H1 (cell line): ENCODE measurements at regions not wholly inside any gene's neighbourhood (a gene's known extent, or its start where the extent isn't known, plus 50 kb on each side); places are given as distances from the start of the nearest gene placed in this dataset.

Source experiments
- CTCF ChIA-PET: fragments of 300-600 bp; sonication (Branson Sonifier 250); formaldehyde crosslinking; loops from one replicate; lab custom pipeline; 2021; ENCODE audit not compliant: partially characterized antibody; lab: Charles Lee
- POLR2A ChIA-PET: fragments of 300-600 bp; sonication (Branson Sonifier 250); formaldehyde crosslinking; loops from one replicate; lab custom pipeline; 2021; ENCODE audit warnings: inconsistent platforms; ENCODE audit not compliant: partially characterized antibody; lab: Charles Lee
- DNase-seq, 2 experiments: peaks; one replicate each; pipeline versions ENCODE4 v3.0.0 to v3.0.0-alpha.2; 2010 to 2022; ENCODE audit warnings: low spot score in 2 of 2, low read depth in 1 of 2, mixed read lengths in 1 of 2
- FAIRE-seq: peaks from 2 replicates; lab custom pipeline; 2011; peaks lifted over from hg19 to GRCh38; lab: Jason Lieb, UNC
- H2AFZ ChIP-seq: 2 replicates; pipeline ENCODE4 v1.8.1; 2012; ENCODE audit warnings: low read length, inconsistent platforms
- H2AK5ac ChIP-seq: 2 replicates; pipeline ENCODE4 v1.6.1; 2013; ENCODE audit warnings: low read depth, low read length
- H2BK120ac ChIP-seq: replicated peaks from 2 replicates; pipeline ENCODE3; 2013; ENCODE audit warnings: low read depth, low read length, inconsistent platforms
- H2BK12ac ChIP-seq: 2 replicates; pipeline ENCODE4 v1.6.1; 2013; ENCODE audit warnings: low read depth, low read length
- H2BK15ac ChIP-seq: 2 replicates; pipeline ENCODE4 v1.6.1; 2013; ENCODE audit warnings: low read length
- H2BK20ac ChIP-seq: 2 replicates; pipeline ENCODE4 v1.6.1; 2013; ENCODE audit warnings: low read length
- H2BK5ac ChIP-seq: 2 replicates; pipeline ENCODE4 v1.6.1; 2013; ENCODE audit warnings: low read depth, low read length
- H3K14ac ChIP-seq: 2 replicates; pipeline ENCODE4 v1.6.1; 2013; ENCODE audit warnings: inconsistent platforms; ENCODE audit not compliant: insufficient read length
- H3K18ac ChIP-seq: 2 replicates; pipeline ENCODE4 v1.6.1; 2013; ENCODE audit warnings: low read length; ENCODE audit errors: extremely low read depth
- H3K23ac ChIP-seq: 2 replicates; pipeline ENCODE4 v1.6.1; 2013; ENCODE audit warnings: inconsistent platforms; ENCODE audit not compliant: insufficient read length
- H3K23me2 ChIP-seq: 2 replicates; pipeline ENCODE4 v1.6.1; 2013; ENCODE audit warnings: low read depth, low read length
- H3K27ac ChIP-seq: 2 replicates; pipeline ENCODE4 v1.6.1; 2011; ENCODE audit warnings: low read depth, low read length, inconsistent platforms
- H3K27me3 ChIP-seq, 4 experiments: replicated peaks in 1 of 4; 1 replicate in 1 of 4; 2 replicates in 3 of 4; pipeline versions ENCODE4 v1.6.1 to v1.8.1; 2011 to 2013; ENCODE audit warnings: low read length in 3 of 4, mild to moderate bottlenecking in 3 of 4, inconsistent platforms in 2 of 4, mixed read lengths in 2 of 4, moderate library complexity in 1 of 4; ENCODE audit not compliant: control insufficient read depth in 3 of 4, insufficient read depth in 3 of 4; ENCODE audit errors: extremely low read depth in 1 of 4
- H3K36me3 ChIP-seq, 4 experiments: 2 replicates each; pipeline versions ENCODE4 v1.6.1 to v1.8.1; 2011 to 2013; ENCODE audit warnings: mild to moderate bottlenecking in 4 of 4, low read length in 3 of 4, moderate library complexity in 2 of 4, control low read depth in 1 of 4, inconsistent platforms in 1 of 4; ENCODE audit not compliant: insufficient read depth in 4 of 4, control insufficient read depth in 2 of 4
- H3K4ac ChIP-seq: replicated peaks from 2 replicates; pipeline ENCODE3; 2013; ENCODE audit warnings: low read length, low read depth, mixed read lengths, inconsistent platforms; ENCODE audit not compliant: insufficient read length
- H3K4me1 ChIP-seq, 4 experiments: replicated peaks in 1 of 4; 1 replicate in 1 of 4; 2 replicates in 3 of 4; pipeline versions ENCODE4 v1.6.1 to v1.8.1; 2011 to 2013; ENCODE audit warnings: low read length in 3 of 4, inconsistent platforms in 2 of 4, mixed read lengths in 1 of 4; ENCODE audit not compliant: insufficient read depth in 4 of 4, control insufficient read depth in 3 of 4
- H3K4me2 ChIP-seq, 2 experiments: 2 replicates each; pipeline versions ENCODE4 v1.6.1 to v1.8.1; 2011 to 2013; ENCODE audit warnings: low read depth in 2 of 2, low read length in 2 of 2, control low read depth in 1 of 2, inconsistent platforms in 1 of 2, mild to moderate bottlenecking in 1 of 2; ENCODE audit not compliant: insufficient read depth in 1 of 2
- H3K4me3 ChIP-seq, 4 experiments: fragments of 200-600, 300-600 bp in 1 of 4; sonication (generic), shearing (Covaris generic), sonication (Bioruptor Twin) in 1 of 4; 2 replicates each; pipeline versions ENCODE4 v1.5.1 to v1.8.1; 2011 to 2016; ENCODE audit warnings: low read length in 4 of 4, low read depth in 3 of 4, control low read depth in 2 of 4, inconsistent platforms in 2 of 4, mild to moderate bottlenecking in 2 of 4, mixed read lengths in 1 of 4, moderate library complexity in 1 of 4; ENCODE audit not compliant: insufficient read depth in 2 of 4; ENCODE audit errors: extremely low read depth in 1 of 4
- H3K56ac ChIP-seq: replicated peaks from 2 replicates; pipeline ENCODE3; 2013; ENCODE audit warnings: low read depth, mild to moderate bottlenecking, mixed read lengths, low read length, inconsistent platforms; ENCODE audit not compliant: insufficient read length
- H3K79me1 ChIP-seq: 2 replicates; pipeline ENCODE4 v1.6.1; 2013; ENCODE audit warnings: low read depth, low read length, control low read depth
- H3K79me2 ChIP-seq, 2 experiments: 2 replicates each; pipeline versions ENCODE4 v1.6.1 to v1.8.1; 2012 to 2013; ENCODE audit warnings: low read length in 2 of 2, mild to moderate bottlenecking in 2 of 2, inconsistent platforms in 1 of 2; ENCODE audit not compliant: insufficient read depth in 2 of 2, control insufficient read depth in 1 of 2
- H3K9ac ChIP-seq, 4 experiments: replicated peaks in 1 of 4; 1 replicate in 1 of 4; 2 replicates in 3 of 4; pipeline versions ENCODE4 v1.6.1 to v1.8.1; 2011 to 2013; ENCODE audit warnings: low read depth in 3 of 4, low read length in 3 of 4, control low read depth in 2 of 4, mild to moderate bottlenecking in 2 of 4, moderate library complexity in 2 of 4, inconsistent platforms in 1 of 4; ENCODE audit errors: extremely low read depth in 1 of 4
- H3K9me3 ChIP-seq, 2 experiments: 2 replicates each; pipeline versions ENCODE4 v1.6.1 to v1.8.1; 2012 to 2013; ENCODE audit warnings: mild to moderate bottlenecking in 2 of 2, moderate library complexity in 2 of 2, control low read depth in 1 of 2, inconsistent platforms in 1 of 2, low read depth in 1 of 2, low read length in 1 of 2, mixed read lengths in 1 of 2; ENCODE audit not compliant: insufficient read depth in 2 of 2
- H4K20me1 ChIP-seq, 2 experiments: replicated peaks in 1 of 2; 2 replicates each; pipeline versions ENCODE3 to v1.8.1; 2011 to 2013; ENCODE audit warnings: inconsistent platforms in 2 of 2, low read length in 2 of 2, mild to moderate bottlenecking in 1 of 2; ENCODE audit not compliant: insufficient read depth in 2 of 2, control insufficient read depth in 1 of 2
- H4K5ac ChIP-seq: 2 replicates; pipeline ENCODE4 v1.6.1; 2013; ENCODE audit warnings: low read length, low read depth, mixed read lengths, inconsistent platforms; ENCODE audit not compliant: insufficient read length
- H4K8ac ChIP-seq: 2 replicates; pipeline ENCODE4 v1.8.0; 2013; ENCODE audit warnings: mild to moderate bottlenecking, moderate library complexity, low read length, inconsistent platforms; ENCODE audit not compliant: insufficient read depth; ENCODE audit errors: extremely low read depth
- H4K91ac ChIP-seq: replicated peaks from 2 replicates; pipeline ENCODE3; 2013; ENCODE audit warnings: low read length, mixed read lengths, inconsistent platforms; ENCODE audit not compliant: insufficient read length
- ASH2L ChIP-seq: fragments of 200-600, 300-600 bp; sonication (generic); IDR thresholded peaks from one replicate; pipeline ENCODE4 v1.7.1; 2017; ENCODE audit warnings: low read length
- CEBPB ChIP-seq: IDR thresholded peaks from 2 replicates; pipeline ENCODE4 v1.6.1; 2012; ENCODE audit warnings: low read depth, low read length
- CHD2 ChIP-seq: IDR thresholded peaks from 2 replicates; pipeline ENCODE4 v1.6.1; 2012; ENCODE audit warnings: low read length, improper control_type of control experiment
- CREB1 ChIP-seq: IDR thresholded peaks from 2 replicates; pipeline ENCODE4 v1.6.1; 2012; ENCODE audit warnings: inconsistent platforms
- EGR1 ChIP-seq: IDR thresholded peaks from 2 replicates; pipeline ENCODE4 v1.6.1; 2011; ENCODE audit warnings: low read depth, low read length, borderline replicate concordance
- HDAC2 ChIP-seq, 2 experiments: fragments of 300-600 bp in 1 of 2; sonication (generic) in 1 of 2; IDR thresholded peaks; 2 replicates each; pipeline ENCODE4 v1.6.1; 2011 to 2012; ENCODE audit warnings: low read depth in 2 of 2, low read length in 2 of 2, mild to moderate bottlenecking in 2 of 2, moderate library complexity in 2 of 2, borderline replicate concordance in 1 of 2, inconsistent platforms in 1 of 2
- JUN ChIP-seq: IDR thresholded peaks from 2 replicates; pipeline ENCODE4 v1.6.1; 2011; ENCODE audit warnings: low read depth, mild to moderate bottlenecking, improper control_type of control experiment, low read length
- KDM4A ChIP-seq: IDR thresholded peaks from one replicate; pipeline ENCODE4 v1.7.1; 2012; ENCODE audit warnings: low read depth, mild to moderate bottlenecking, moderate library complexity, low read length, inconsistent platforms; ENCODE audit not compliant: severe bottlenecking
- NANOG ChIP-seq: IDR thresholded peaks from 2 replicates; pipeline ENCODE4 v1.6.1; 2011; ENCODE audit warnings: low read length, low read depth, mild to moderate bottlenecking, inconsistent platforms; ENCODE audit not compliant: insufficient read depth, poor library complexity, severe bottlenecking
- NRF1 ChIP-seq: IDR thresholded peaks from 2 replicates; pipeline ENCODE4 v1.6.1; 2011; ENCODE audit warnings: mild to moderate bottlenecking, low read depth, low read length, improper control_type of control experiment
- POU5F1 ChIP-seq: IDR thresholded peaks from 2 replicates; pipeline ENCODE4 v1.6.1; 2011; ENCODE audit warnings: low read depth, mild to moderate bottlenecking, low read length, moderate library complexity
- RNF2 ChIP-seq: fragments of 200-900, 300-1000 bp; sonication (generic); IDR thresholded peaks from 2 replicates; pipeline ENCODE4 v1.7.1; 2016; ENCODE audit warnings: borderline replicate concordance, low read depth, mild to moderate bottlenecking, antibody characterized with exemption, low read length; ENCODE audit not compliant: poor library complexity, severe bottlenecking; ENCODE audit errors: missing control alignments
- RXRA ChIP-seq: IDR thresholded peaks from 2 replicates; pipeline ENCODE4 v1.6.1; 2011; ENCODE audit warnings: low read depth, mild to moderate bottlenecking, low read length, moderate library complexity; ENCODE audit not compliant: insufficient read depth
- SP1 ChIP-seq: IDR thresholded peaks from 2 replicates; pipeline ENCODE4 v1.6.1; 2011; ENCODE audit warnings: low read depth, low read length
- SP2 ChIP-seq: IDR thresholded peaks from 2 replicates; pipeline ENCODE4 v1.6.1; 2012; ENCODE audit warnings: mild to moderate bottlenecking, low read length, inconsistent platforms
- SP4 ChIP-seq: IDR thresholded peaks from 2 replicates; pipeline ENCODE4 v1.6.1; 2012; ENCODE audit warnings: low read length, inconsistent platforms
- WGBS, 2 experiments: shearing (Covaris generic) in 1 of 2; methylation state at CpG; one replicate each; pipeline versions ENCODE4 v1.1.6 to v1.1.7; 2013 to 2015; ENCODE audit warnings: low lambda C conversion rate in 2 of 2, mixed read lengths in 2 of 2, inconsistent platforms in 1 of 2, low coverage in 1 of 2, missing lambda C conversion rate in 1 of 2; ENCODE audit not compliant: insufficient replicate concordance in 2 of 2, insufficient coverage in 1 of 2, insufficient read length in 1 of 2; ENCODE audit errors: extremely low coverage in 1 of 2, missing lambda C conversion rate in 1 of 2; 5-methylcytosine and 5-hydroxymethylcytosine counted together

DNA sequence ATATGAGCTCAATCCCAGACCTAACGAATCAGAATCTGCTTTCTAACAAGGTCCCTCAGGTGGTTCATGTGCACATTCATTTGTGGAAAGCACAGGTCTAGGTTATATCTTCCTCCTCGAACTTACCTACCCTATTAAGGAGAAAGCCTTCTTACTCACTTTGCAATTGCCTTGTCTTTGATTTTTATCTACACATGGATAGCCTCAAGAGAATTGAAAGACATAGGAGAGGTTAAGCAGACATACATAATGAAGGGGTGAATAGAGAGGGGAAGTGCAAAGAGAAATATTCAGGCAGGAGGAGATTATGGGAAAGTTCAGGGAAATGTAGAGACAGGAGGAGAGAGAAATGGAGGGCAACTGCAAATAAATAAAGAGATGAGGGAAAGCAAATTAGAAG is 422.9 kb upstream of the ADAMTS9 start:
- no peaks in the 10 kb centered on the region for H3K79me1 ChIP-seq
- no peak overlapping the region for H2AK5ac ChIP-seq
- H3K23me2 ChIP-seq = no peaks in the 10 kb centered on the region
- H2BK15ac ChIP-seq = no peak overlapping the region
- WGBS, 2 experiments = 80% methylated on average over 2 of the region's 2 CpGs; no CpG with 5 or more reads in 1 of the 2 experiments
- H3K9ac ChIP-seq = no peak overlapping the region
- H4K8ac ChIP-seq = no peak overlapping the region
- POLR2A ChIA-PET = no interaction called here
- no peak overlapping the region for H2AFZ ChIP-seq
- no peak overlapping the region for H3K4me3 ChIP-seq
- FAIRE-seq = no peak
- no peaks in the 10 kb centered on the region for H4K20me1 ChIP-seq
- H3K9me3 ChIP-seq = no peaks in the 10 kb centered on the region
- H4K91ac ChIP-seq = no peak overlapping the region
- CTCF ChIA-PET = interaction anchor here (1.3 kb wide), 1 partner anchor 27 kb away, joined by 4 read pairs; no protein-coding TSS in a partner anchor
- no peak overlapping the region for H2BK120ac ChIP-seq
- no peak for DNase-seq
- H2BK12ac ChIP-seq = no peak overlapping the region
- no peaks in the 10 kb centered on the region for H3K36me3 ChIP-seq
- H3K27me3 ChIP-seq = no peaks in the 10 kb centered on the region
- no peak overlapping the region for H3K56ac ChIP-seq
- H2BK20ac ChIP-seq = no peak overlapping the region
- H3K4me2 ChIP-seq = no peak overlapping the region
- no peak overlapping the region for H3K23ac ChIP-seq
- H3K4ac ChIP-seq = no peak overlapping the region
- H2BK5ac ChIP-seq = no peak overlapping the region
- H3K4me1 ChIP-seq = no peaks in the 10 kb centered on the region
- H4K5ac ChIP-seq = no peak overlapping the region
- no peak overlapping the region for H3K14ac ChIP-seq
- no peak overlapping the region for H3K18ac ChIP-seq
- H3K27ac ChIP-seq = no peak overlapping the region
- no peaks in the 10 kb centered on the region for H3K79me2 ChIP-seq
- TF ChIP-seq CHD2 (no peak), SP1 (no peak), SP4 (no peak), RNF2 (no peak), NANOG (no peak), CREB1 (no peak), HDAC2 (IDR thresholded peaks at IDR 0.05; ENCODE audit: borderline replicate concordance in 1 of 2, low read depth in 2 of 2, low read length in 2 of 2) (no peak), EGR1 (no peak), KDM4A (no peak), ASH2L (no peak), SP2 (no peak), JUN (no peak), POU5F1 (no peak), NRF1 (no peak), CEBPB (no peak), RXRA (no peak)
